OCI-LY1 (cell line): ENCODE measurements at regions not wholly inside any gene's neighbourhood (a gene's known extent, or its start where the extent isn't known, plus 50 kb on each side); places are given as distances from the start of the nearest gene placed in this dataset.

Experiments used
- CTCF ChIP-seq: fragments of 200-600 bp; sonication (generic), shearing (Covaris generic); IDR thresholded peaks from 2 replicates; pipeline ENCODE4 v1.5.1; 2017; ENCODE audit warnings: mild to moderate bottlenecking, antibody characterized with exemption, low read length, moderate library complexity, mixed read lengths
- EZH2 ChIP-seq: fragments of 200-600 bp; sonication (generic), shearing (Covaris generic); IDR thresholded peaks from 2 replicates; pipeline ENCODE4 v1.8.0; 2017; ENCODE audit warnings: borderline replicate concordance, mixed run types, mild to moderate bottlenecking, antibody characterized with exemption, low read length, moderate library complexity, mixed read lengths

DNA sequence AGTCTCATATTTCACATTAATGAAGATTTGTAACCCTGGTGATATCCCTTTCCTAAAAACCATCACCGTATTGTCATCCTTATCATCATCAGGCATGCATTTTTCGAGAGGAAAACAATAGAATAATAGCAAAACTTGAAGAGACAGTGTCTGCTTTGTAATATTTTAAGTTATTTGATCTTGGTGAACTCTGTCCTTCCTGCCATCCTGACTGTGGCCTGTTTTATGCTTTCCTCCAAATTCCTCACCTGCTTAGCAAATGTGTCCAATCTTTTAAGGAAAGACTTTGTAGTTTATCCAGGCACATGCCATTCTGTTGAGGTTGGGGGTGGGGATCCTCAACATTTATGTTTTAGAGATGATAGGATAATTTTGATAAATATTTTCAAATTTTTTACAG is 306.1 kb upstream of the COL8A1 start:
- TF ChIP-seq CTCF, result no peak
- TF ChIP-seq EZH2, result no peak
